ENCODE measurements at regions not wholly inside any gene's neighbourhood (a gene's known extent, or its start where the extent isn't known, plus 50 kb on each side); places are given as distances from the start of the nearest gene placed in this dataset.

DNA sequence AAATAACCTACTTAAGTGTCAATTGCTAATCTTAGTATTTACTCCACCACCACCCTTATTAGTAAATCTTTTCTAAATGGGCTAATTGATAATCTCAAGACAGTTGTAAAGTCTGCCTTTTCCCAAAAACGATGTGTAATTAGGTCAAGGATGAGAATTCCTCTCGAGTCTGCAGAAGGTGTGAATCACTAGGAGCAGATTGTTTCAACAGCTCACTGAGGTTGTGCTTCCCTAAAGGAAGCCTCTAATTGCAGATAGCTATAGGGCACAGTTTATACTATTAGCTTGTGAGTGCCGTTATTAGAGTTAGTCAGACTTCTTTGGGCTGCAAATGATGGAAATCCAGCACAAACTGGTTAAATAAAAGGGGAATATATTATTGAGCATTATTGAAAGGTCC, 84.9 kb downstream of the C11orf91 start:
- DNase-seq, result no peak

DNA sequence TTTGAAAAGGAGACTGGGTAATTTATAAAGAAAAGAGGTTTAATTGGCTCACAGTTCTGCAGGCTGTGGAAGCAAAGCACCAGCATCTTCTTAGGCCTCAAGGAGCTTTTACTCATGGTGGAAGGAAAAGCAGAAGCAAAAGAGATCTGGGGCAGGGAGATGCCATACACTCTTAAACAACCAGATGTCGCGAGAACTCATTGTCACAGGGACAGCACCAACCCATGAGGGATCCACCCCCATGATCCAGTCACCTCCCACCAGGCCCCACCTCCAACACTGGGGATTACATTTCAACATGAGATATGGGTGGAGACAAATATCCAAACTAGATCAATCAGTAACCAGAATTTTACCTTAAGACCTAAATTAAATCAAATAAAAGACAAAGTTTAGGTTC, 87.2 kb downstream of the C11orf91 start:
- no peak for DNase-seq

DNA sequence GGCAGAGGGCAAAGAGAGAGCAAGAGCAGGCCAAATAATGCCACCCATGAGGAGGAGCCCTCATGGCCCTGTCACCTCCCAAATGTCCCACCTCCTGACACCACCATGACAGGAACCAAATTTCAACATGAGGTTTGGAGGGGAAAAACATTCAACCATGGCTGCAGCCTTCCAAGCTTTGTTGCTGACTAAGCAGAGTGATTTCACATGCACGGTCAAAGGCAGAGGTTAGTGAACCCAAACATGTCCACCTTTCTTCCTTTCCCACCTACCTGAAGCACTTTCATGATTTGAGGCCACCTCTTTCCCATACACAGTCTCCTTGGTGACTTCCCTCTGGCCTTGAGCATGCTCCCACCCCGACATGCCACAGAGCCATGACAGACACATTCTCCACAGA, 89.7 kb downstream of the C11orf91 start:
- DNase-seq, result no peak

DNA sequence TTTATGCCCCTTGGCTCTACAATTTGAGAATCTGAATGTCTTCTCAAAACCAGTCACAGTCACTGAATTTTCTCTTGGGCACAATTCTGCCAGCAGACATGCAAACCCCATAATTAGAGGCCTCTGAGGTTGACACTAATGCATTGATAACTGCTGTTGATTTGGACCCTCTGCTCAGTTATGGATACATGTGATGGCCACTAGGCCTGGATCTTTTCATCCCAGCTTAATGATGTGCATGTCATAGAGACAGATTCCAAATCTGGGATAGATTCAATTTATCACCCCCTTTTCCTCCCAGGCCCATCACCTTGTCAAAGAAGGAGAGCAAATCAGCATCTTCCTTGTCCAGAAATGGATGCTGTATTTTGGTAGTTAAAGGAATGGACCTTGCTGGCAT, 92.2 kb downstream of the C11orf91 start:
- no peak for DNase-seq

GRCh38 chr11:33606762-33607161, 93.9 kb downstream of the C11orf91 start:
- no peak for DNase-seq

GRCh38 chr11:33605703-33606102, 94.9 kb downstream of the C11orf91 start:
- DNase-seq, result no peak

DNA sequence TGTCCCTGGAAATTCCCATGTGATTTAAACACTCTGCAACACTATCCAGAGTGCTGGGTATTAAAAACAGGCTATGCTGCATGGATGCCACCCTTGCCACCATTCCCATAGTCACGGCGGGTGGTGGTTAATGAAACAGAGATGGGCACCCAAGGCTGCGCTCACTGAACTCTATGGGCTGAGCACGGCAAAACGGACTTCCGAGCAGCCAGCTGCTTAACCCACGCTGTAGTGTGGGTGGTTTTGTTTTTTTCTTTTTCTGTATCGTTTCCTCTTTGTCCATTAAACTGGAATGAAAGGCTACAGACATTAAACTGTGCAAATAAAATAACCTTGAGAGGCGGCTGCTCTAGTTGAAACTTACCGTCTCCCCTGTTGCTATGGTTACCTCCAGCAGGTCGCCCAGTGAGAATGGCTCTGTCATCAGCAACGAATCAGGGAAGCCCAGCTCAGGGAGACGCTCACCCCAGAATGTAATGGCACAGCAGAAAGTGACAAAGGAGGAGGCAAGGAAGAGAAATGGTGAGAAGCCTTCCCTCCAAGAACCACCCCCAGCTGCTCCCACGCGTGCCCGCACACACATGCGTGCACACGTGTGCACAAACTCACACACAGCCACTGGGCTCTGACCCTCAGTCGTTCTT, 102.1 kb downstream of the C11orf91 start:
- DNase-seq, result no peak

DNA sequence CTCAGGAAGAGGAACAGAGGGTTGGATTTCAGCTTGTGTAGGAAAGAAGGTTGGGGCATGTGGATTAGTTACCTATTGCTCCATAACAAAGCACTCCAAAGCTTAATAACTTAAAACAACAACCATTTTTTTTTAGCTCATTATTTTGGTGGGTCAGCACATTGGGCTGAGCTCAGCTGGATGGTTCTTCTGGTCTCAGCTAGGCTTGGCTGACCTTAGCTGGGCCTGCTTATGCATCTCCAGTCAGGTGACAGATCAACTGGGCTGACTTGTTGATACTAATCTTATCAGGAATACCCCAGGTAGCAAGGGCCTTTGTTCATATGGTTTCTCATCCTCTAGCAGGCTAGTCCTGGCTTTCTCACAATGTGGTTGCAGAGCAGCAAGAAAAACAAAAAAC, 106.4 kb downstream of the C11orf91 start:
- no peak for DNase-seq

DNA sequence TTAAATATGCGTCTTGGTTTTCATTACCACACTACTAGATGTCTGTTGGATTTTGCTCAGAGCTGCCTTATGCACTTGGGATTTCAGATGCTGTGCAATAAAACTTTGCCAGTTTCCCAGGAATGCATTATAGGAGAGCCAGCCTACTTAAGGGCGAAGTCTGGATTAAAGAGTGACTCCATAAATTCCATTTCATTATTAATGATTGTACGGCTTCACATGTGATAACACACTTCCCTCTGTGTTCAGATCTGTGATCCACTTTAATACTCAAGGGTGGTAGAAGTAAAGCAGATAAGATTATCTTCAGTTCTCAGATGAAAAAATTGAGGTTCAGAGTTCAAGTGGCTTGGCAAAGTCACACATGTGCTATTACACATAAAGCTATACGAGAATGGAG, 110.2 kb downstream of the C11orf91 start:
- DNase-seq, result no peak

DNA sequence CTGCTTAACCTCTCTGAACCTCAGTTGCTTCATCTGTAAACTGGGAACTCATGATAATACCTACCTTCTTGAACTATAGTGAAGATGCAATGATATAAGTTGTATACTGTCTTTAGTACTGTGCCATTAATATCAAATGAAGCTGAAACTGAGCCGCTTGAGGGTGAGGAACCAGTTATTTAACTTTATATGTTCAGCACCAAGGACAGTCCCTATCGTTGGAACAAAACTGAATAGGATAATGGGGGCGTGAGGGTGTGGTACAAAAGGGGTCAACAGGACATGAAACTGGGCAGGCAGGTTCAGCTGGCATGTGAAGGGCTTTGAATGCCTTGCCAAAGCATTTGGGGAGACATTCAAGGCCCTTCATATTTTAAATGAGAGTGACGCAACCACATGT, 112.6 kb downstream of the C11orf91 start:
- no peak for DNase-seq

GRCh38 chr11:33585586-33586209, 114.9 kb downstream of the C11orf91 start:
- no peak for DNase-seq

- no peak for DNase-seq
Measured at GRCh38 chr11:33582636-33583325, 117.8 kb downstream of the C11orf91 start.

GRCh38 chr11:33579101-33579500, 121.5 kb downstream of the C11orf91 start:
- DNase-seq, result no peak

GRCh38 chr11:33577204-33577603, 123.4 kb downstream of the C11orf91 start:
- DNase-seq, result no peak

GRCh38 chr11:33575311-33575710, 125.3 kb downstream of the C11orf91 start:
- DNase-seq, result no peak

- no peak for DNase-seq
Measured at GRCh38 chr11:33574331-33574730, 126.3 kb downstream of the C11orf91 start.

DNA sequence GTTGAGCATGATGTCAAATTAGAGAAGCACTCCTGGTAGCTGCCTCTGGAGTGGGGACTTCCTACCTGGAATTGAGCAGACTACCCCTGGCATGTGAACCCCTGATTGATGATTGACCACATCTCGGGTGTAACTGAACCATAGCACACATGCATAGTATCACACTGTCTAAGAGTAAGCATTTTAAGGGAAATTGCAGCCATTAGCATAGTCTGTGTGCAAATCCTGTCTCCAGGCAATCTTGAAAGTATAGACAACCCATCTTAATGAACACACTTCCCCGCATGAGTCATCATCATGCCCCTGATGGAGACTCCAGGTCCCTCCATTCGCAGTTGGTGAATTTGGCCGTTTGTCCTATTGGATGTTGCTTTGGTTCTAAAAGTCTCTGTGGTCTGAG, 131.3 kb downstream of the C11orf91 start:
- DNase-seq, result no peak

GRCh38 chr11:33567004-33567403, 133.6 kb downstream of the C11orf91 start:
- no peak for DNase-seq

DNA sequence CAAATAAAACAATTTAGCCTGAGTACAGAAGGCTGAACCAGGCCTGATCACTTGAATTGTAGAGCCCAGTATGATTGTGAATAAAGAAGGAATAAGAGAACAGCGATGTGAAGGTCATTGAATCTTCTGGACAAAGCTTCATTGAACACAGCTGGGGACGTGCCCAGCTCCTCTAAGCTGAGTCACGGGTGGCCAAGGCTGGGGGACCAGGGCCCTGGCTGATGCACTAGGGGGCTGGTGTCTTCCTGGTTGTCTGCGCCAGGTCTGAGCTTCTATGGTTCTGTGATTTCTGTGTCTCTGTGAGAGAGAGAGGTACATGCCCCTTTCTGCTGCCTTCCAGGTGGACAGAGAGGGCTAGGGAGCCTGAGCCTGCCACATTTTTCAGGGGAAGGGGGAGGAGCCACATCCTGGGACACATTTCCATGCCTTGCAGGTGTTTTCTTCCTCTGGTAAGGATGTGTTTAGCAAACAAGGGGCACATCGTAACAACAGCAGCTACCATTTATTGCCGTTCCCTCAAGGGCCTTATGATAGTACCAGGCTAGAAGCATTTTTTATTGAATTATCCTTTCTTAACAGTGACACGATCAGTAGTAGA, 135.7 kb downstream of the C11orf91 start:
- no peak for DNase-seq

- DNase-seq, result no peak
Measured at GRCh38 chr11:33560729-33561128, 139.9 kb downstream of the C11orf91 start.

DNA sequence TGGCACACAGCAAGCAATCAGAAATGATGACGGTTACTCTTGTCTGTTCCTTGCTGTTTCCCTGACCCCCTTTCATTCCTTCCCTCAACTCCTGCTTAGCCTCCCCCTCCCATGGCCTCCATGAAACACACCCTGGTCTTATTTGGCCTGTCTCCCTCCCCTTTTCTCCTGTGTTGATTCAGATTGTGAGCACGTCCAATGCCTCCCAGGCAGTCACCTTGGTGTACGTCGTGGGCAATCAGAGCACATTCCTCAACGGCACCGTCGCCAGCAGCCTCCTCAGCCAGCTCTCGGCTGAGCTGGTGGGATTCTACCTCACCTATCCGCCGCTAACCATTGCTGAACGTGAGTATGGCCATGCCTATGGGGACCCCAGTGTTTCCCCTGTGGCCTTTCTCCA, 141.1 kb downstream of the C11orf91 start:
- no peak for DNase-seq

DNA sequence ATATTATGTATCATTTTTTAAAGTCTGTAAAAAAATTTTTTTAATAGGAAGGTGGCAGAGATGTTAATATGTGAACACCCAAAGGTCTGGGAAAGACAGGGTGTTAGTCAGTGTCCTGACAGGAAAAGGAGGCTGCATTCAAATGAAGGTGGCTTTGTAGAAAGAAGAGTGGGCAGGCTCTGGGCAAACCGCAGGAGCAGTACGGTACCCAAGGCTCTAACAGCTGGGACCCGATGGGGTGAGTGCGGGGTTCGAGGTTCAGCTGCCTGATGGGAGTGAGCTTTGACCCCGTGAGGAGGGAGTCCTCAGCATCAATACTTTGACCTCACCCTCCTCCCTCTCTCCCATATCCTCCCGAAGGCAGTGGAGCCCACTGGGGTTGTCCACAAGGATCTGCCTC, 142.5 kb downstream of the C11orf91 start:
- no peak for DNase-seq

DNA sequence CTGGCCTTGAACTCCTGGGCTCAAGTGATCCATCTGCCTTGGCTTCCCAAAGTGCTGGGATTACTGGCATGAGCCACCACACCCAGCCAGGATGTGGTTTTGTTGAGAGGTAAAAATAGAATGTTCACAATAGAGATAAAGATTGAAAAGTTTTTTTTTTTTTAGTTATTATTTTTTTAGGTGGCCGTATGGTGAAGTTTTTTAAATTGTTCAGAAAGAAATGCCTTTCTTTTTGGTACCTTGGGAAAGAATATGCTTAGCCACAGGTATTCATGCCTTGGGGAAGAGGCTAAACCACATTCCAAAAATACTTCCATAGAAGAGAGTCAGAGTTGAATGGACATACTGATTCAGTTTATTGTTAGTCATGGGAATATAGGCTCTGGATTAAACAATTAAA, 143.4 kb downstream of the C11orf91 start:
- DNase-seq, result no peak

DNA sequence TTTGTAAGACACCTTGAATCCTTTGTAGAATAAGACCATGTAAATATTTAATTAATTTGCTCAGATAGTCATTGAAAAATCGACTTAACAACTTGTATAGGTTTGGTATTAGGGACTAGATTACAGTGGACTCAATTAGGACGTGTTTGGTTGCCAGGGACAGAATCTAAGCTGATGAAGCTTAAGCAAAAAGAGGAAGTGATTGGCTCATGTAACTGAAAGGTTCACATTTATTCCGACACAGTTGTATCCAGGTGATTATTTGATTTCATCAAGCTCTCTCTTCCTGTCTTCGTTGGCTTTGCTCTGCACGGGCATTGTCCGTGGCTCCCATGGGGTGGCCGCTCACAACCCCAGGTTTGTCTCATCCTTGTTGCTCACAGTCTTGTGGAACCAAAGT, 146.4 kb downstream of the C11orf91 start:
- DNase-seq, result no peak

Data from stimulated activated CD8-positive, alpha-beta memory T cell treated with anti-CD3 and anti-CD28 coated beads, Interleukin-4, amount 100 ng/mL, for 48 hours (primary cell).